Spleen (tissue), 7 donors: ENCODE measurements at regions not wholly inside any gene's neighbourhood (a gene's known extent, or its start where the extent isn't known, plus 50 kb on each side); places are given as distances from the start of the nearest gene placed in this dataset.

ENCODE experiments used
- POLR2A ChIP-seq, 3 donors: fragments of 450-650 bp; IDR thresholded peaks; one replicate each; pipeline ENCODE4 v1.5.1; 2017; ENCODE audit warnings: antibody characterized with exemption in 3 of 3, mild to moderate bottlenecking in 1 of 3
- TF ChIP-seq, protein P1 (sequence below), 11 experiments: fragments of 200-600 bp in 7 of 11; fragments of 450-650 bp in 4 of 11; sonication (generic) in 4 of 11; IDR thresholded peaks in 8 of 11; conservative IDR thresholded peaks in 3 of 11; 1 replicate in 7 of 11; 2 replicates in 4 of 11; pipeline versions ENCODE4 v1.4.0 to v1.8.0; 2016 to 2021; ENCODE audit warnings: antibody characterized with exemption in 11 of 11, inconsistent platforms in 4 of 11, mild to moderate bottlenecking in 1 of 11
- donor health status: DM: no; HTN: no; CAD: no; lungs with moderate emphysema.
- donor health status: DM: no; HTN: no; CAD: no.
- donor health status: DM: no; HTN: no; CAD: no.

DNA sequence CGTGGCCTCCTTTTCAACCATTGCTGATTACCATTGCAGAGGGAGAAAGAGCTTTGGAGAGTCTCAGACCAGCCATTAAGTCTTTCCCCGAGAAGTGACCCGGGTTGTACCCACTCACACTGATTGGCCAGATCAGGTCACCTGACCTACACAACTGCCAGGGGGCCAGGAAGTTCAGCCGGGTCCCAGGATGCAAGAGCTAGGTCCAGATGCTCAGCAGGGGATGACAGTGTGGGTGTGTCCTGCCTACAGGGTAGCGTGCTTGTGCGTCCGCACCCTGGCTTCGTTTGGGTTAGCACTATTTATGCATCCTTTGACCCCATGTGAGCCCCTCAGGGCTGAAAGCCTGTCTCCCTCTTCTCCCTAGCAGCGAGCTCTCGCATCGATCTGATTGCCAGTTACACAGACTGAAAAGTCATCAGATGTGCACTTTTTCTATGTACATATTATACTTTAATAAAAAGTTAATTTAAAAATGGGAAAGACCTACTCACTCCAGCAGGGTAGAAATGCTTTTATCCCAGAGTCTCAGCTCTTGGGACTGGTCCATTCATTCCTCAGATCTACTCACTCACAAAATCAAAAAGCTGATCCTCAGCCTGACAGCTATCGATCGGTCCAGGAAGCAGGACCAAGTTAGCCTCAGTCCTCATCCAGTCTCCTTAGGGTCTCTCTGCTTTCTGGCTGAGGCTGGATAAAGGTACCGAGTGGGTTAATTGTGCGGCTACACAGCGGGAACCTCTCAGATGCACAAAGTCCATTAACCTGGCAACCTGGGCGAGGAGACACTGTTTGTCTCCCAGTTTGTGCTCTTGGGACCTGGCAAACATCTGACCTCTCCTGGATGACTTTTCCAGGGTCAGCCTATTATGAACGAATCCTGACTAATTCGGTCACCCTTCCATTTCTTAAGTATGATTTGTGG is 68.0 kb downstream of the SERPINA3 start:
- TF ChIP-seq, protein P1, sequence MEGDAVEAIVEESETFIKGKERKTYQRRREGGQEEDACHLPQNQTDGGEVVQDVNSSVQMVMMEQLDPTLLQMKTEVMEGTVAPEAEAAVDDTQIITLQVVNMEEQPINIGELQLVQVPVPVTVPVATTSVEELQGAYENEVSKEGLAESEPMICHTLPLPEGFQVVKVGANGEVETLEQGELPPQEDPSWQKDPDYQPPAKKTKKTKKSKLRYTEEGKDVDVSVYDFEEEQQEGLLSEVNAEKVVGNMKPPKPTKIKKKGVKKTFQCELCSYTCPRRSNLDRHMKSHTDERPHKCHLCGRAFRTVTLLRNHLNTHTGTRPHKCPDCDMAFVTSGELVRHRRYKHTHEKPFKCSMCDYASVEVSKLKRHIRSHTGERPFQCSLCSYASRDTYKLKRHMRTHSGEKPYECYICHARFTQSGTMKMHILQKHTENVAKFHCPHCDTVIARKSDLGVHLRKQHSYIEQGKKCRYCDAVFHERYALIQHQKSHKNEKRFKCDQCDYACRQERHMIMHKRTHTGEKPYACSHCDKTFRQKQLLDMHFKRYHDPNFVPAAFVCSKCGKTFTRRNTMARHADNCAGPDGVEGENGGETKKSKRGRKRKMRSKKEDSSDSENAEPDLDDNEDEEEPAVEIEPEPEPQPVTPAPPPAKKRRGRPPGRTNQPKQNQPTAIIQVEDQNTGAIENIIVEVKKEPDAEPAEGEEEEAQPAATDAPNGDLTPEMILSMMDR (IDR thresholded peaks at IDR 0.05 in 8 of 11, conservative IDR thresholded peaks at IDR 0.05 in 3 of 11), result no peak
- TF ChIP-seq POLR2A (IDR thresholded peaks at IDR 0.05), result no peak
